GM21723 (cell line): ENCODE measurements at regions not wholly inside any gene's neighbourhood (a gene's known extent, or its start where the extent isn't known, plus 50 kb on each side); places are given as distances from the start of the nearest gene placed in this dataset.

Experiments
- ATAC-seq: cut with Tn5 transposase; IDR thresholded peaks from one replicate; pipeline ENCODE4 v1.9.1; 2021; ENCODE audit warnings: mild to moderate bottlenecking, moderate library complexity; ENCODE audit not compliant: unreplicated experiment

- ATAC-seq, result no peak
Measured at GRCh38 chr6:167731731-167732422, 94.8 kb upstream of the AFDN start.

- ATAC-seq, result no peak
Measured at GRCh38 chr6:167733740-167734661, 92.7 kb upstream of the AFDN start.

DNA sequence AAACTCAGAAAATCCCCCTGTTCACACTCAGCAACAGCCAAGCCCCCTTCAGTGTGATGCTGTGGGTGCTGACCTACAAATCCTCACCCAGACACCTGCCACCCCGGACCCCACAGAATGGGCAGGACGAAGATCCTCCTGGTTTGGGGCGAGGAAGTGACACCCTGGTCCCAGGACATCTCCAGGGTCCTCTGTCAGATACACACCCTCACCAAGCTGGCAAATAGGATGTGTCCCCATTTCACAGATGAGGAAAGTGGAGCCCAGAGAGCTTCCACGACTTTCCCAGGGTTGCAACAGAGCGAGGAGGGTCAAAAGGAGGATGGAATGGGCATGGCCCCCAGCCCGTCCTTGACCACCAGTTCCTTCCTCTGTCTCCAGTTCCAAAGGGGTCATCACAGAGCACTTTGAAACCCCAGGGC is 92.0 kb upstream of the AFDN start:
- ATAC-seq, result no peak

DNA sequence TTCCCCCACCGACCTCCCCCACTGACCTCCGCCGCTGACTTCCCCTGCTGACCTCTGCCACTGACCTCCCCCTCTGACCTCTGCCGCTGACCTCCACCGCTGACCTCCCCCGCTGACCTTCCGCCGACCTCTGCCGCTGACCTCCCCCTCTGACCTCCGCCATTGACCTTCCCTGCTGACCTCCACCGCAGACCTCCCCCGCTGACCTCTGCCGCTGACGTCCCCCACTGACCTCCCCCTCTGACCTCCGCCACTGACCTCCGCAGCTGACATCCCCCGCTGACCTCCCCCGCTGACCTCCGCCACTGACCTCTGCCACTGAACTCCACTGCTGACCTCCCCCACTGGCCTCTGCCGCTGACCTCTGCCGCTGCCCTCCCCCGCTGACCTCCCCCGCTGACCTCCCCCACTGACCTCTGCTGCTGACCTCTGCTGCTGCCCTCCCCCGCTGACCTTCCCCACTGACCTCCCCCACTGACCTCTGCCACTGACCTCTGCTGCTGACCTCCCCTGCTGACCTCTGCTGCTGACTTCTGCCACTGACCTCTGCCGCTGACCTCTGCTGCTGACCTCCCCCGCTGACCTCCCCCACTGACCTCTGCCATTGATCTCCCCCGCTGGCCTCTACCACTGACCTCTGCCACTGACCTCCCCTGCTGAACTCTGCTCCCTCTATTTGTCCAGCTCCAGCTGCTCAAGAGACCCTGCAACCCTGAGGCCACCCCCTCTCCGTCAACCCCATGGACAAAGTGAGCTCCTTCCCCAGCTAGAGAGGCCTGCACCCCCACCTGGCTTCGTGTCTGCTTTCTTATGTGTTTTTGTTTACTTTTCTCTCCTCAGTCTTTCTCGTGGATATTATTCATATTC is 91.4 kb upstream of the AFDN start:
- no peak for ATAC-seq

- ATAC-seq, result no peak
Measured at GRCh38 chr6:167735951-167736288, 90.8 kb upstream of the AFDN start.

- no peak for ATAC-seq
Measured at GRCh38 chr6:167736486-167737204, 90.1 kb upstream of the AFDN start.

DNA sequence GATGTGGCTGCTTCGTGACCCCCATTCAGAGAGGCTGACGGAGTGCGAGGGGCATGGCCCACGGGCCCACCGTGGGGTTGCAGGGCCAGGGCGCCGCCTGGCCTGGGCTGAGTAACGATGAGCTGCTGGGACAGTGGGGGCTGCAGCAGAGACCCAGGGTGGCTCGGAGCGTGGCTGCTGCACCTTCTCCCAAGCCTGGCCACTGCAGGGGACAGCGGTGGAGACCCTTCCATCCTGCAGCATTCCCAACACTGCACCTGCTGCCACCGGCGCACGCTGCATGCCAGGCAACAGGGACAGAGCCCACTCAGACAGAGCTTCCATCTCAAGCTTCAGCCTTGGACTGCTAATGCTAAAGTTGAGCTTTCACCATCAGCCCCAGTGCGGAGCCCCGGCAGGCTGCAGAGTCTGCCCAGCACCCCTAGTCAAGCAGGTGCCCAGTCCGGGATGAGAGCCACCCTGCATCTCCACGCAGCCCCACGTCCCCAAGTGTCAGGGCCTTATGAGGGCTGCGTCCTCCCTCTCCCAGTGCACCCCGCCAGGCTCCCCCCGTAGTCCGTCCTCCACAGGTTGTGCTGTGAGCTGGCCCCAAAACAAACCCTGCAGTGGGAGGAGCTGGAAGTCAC is 89.4 kb upstream of the AFDN start:
- ATAC-seq, result no peak

DNA sequence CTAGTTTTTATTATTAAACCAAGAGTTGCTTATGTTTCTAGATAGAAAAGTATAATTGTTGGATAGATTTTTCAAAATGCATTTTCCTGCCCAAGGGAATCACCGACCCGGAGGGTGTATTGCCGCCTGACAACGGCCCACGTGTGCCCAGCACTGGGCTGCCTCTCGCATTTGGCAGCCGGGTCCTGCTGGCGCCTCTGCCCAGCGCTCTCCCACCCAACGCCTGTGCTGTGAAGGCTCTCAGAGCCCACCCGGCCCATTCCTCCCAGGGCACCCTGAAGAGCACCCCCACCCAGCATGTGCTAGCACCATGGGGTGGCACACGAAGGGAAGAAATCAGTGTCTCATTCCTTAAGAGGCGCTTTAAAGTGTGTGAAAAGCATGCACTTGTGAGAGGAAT is 88.3 kb upstream of the AFDN start:
- ATAC-seq, result no peak

- ATAC-seq, result no peak
Measured at GRCh38 chr6:167739721-167740475, 86.8 kb upstream of the AFDN start.

GRCh38 chr6:167742719-167743303 is 83.9 kb upstream of the AFDN start:
- ATAC-seq, result no peak

GRCh38 chr6:167744681-167745669 is 81.7 kb upstream of the AFDN start:
- ATAC-seq, result no peak

DNA sequence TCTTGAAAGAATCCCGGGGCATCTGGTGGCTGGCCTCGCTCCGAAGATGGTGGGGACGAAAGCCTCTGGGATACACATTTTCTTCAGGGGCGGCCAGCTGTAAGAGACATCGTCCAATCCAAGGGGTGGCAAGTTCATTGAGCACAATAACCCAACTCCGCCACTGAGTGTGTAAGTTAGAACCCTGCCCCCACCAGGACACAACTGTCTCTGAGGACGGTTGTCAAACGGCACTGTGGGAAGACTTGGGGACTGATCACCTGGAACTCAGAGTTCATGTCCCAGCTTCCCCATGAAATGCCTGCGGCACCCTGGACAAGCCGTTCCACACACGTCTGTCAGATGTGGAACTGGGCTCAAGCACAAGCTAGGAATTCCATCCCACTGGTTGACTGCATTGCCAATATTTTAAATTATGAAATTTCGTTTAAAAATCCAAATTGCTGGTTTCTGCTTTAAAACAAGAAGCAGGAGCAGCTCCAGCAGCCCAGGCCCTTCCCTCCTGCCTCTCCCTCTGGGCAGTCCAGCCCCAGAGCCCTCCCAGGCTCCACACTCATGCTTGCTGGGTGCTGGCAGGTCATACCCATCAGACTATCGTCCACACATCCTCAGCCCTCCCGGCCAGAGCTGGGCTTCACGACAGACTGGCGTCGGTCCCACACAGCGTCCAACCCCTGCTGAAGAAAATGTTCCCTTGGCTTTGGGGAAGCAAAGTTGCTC is 80.9 kb upstream of the AFDN start:
- no peak for ATAC-seq

DNA sequence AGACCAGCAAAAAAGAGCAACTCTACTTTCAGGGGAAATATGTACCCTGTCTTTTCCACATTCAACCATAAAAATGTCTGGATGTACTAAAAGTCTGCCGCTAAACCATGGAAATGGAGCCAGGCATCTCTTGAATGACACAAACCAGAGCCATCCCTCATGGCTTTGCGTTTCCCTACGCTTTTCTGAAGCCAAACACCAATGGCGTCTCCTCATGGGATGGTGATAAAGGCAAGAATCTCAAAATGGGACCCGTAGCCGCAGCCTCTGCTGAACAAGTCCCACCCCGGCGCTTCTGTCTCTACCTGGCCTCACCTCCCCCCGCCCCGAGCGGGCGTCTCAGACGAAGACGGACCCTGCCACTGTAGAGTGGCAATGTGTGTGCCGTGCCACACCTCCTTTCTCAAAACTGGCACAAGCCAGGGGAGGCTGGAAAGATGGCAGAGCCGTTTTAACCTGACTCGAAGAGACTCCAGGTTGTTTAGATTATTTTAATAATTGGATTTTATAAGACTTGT is 80.3 kb upstream of the AFDN start:
- no peak for ATAC-seq

DNA sequence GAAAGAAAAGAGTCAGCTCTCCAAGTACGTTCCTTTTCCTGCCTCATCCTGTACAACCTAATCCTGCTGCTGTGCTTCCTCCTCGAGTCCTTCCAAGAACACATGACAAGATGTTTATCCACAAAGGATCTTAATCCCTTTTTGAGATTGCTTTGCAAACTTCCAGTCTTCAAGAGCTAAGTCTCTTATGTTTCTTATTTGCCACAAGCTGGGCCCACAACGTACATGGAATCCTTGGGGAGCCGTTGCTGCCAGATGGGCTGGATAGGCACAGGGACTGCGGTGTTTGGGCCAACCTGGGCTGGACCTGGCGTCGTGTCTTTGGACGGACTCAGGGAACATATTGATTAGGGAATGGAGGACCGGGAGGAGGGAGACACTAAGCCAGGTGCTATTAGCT is 79.7 kb upstream of the AFDN start:
- no peak for ATAC-seq

DNA sequence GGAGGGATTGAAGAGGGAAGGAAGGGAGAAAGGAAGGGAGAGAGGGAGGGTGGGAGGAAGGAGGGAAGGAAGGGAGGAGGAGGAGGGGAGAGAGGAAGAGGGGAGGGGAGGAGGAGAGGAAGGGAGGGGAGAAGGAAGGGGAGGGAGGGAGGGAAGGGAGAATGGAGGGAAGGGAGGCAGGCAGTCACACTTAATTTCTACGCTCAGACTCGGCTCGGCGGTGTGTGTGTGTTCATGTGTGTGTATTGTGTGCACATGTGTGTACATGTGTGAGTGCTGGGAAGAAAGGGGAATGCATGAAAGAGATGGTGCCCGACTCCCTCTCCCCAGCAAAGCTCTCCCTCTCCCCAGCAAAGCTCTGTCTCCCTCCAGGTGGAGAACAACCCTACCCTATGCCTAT is 79.1 kb upstream of the AFDN start:
- ATAC-seq, result no peak

DNA sequence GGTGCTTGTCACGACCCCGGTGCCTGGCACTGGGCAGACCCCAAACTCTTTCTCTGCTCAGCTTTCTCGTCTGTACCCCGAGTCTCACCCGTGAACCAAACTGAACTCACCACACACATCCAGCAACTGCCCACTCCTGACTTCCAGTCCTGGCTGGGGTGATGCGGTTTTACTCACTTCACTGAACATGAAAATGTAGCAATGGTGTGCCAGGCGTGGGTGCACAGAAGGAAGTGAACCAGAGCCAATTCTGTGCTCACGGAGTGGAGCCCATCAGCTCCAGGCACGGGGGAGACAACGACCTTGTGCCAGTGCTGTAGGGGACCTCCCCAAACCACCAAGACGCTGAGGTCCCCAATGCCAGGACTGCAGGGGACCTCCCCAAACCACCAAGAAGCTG is 78.7 kb upstream of the AFDN start:
- ATAC-seq, result no peak
